Hepatocyte (in vitro differentiated cells): ENCODE measurements at regions not wholly inside any gene's neighbourhood (a gene's known extent, or its start where the extent isn't known, plus 50 kb on each side); places are given as distances from the start of the nearest gene placed in this dataset.
"Not testable (repeated sequence)": the region's sequence is repeated elsewhere in the genome, so short reads cannot be mapped to it uniquely, and the experiment has no call there.

Source experiments
- EZH2 ChIP-seq: fragments of 200-600 bp; sonication (generic); IDR thresholded peaks from 2 replicates; pipeline ENCODE4 v1.6.1; 2016; ENCODE audit warnings: antibody characterized with exemption, mild to moderate bottlenecking, borderline replicate concordance
- EZH2phosphoT487 ChIP-seq: fragments of 200-600 bp; sonication (generic); IDR thresholded peaks from one replicate; pipeline ENCODE4 v1.6.1; 2018; ENCODE audit warnings: antibody characterized with exemption, mild to moderate bottlenecking, low read depth, moderate library complexity; ENCODE audit not compliant: unreplicated experiment, severe bottlenecking
- TF ChIP-seq, protein P1 (sequence below): fragments of 200-600 bp; sonication (generic); IDR thresholded peaks from 2 replicates; pipeline ENCODE4 v1.5.1; 2016; ENCODE audit warnings: antibody characterized with exemption, mild to moderate bottlenecking; ENCODE audit not compliant: poor library complexity

DNA sequence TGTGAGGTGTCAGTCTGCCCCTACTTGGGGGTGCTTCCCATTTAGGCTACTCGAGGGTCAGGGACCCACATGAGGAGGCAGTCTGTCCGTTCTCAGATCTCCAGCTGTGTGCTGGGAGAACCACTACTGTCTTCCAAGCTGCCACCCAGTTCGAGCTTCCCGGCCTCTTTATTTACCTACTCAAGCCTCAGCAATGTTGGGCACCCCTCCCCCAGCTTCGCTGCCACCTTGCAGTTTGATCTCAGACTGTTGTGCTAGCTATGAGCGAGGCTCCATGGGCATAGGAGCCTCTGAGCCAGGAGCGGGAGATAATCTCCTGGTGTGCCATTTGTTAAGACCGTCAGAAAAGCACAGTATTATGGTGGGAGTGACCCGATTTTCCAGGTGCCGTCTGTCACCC lies 682.4 kb downstream of the CD109 start:
- TF ChIP-seq, protein P1, sequence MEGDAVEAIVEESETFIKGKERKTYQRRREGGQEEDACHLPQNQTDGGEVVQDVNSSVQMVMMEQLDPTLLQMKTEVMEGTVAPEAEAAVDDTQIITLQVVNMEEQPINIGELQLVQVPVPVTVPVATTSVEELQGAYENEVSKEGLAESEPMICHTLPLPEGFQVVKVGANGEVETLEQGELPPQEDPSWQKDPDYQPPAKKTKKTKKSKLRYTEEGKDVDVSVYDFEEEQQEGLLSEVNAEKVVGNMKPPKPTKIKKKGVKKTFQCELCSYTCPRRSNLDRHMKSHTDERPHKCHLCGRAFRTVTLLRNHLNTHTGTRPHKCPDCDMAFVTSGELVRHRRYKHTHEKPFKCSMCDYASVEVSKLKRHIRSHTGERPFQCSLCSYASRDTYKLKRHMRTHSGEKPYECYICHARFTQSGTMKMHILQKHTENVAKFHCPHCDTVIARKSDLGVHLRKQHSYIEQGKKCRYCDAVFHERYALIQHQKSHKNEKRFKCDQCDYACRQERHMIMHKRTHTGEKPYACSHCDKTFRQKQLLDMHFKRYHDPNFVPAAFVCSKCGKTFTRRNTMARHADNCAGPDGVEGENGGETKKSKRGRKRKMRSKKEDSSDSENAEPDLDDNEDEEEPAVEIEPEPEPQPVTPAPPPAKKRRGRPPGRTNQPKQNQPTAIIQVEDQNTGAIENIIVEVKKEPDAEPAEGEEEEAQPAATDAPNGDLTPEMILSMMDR, result not testable (repeated sequence)
- not testable (repeated sequence) for TF ChIP-seq EZH2phosphoT487, EZH2
